ENCODE measurements at regions not wholly inside any gene's neighbourhood (a gene's known extent, or its start where the extent isn't known, plus 50 kb on each side); places are given as distances from the start of the nearest gene placed in this dataset.

- TF ChIP-seq CTCF (tag by site-specific recombination; IDR thresholded peaks at IDR 0.05) (no peak), KLF1 (tag by site-specific recombination; IDR thresholded peaks at IDR 0.05) (no peak), ZNF138 (tag by site-specific recombination; IDR thresholded peaks at IDR 0.05; ENCODE audit: borderline replicate concordance) (no peak), REST (tag by site-specific recombination; IDR thresholded peaks at IDR 0.05) (no peak), ZFP3 (tag by site-specific recombination; IDR thresholded peaks at IDR 0.05; ENCODE audit: low read depth) (no peak), REPIN1 (tag by site-specific recombination; IDR thresholded peaks at IDR 0.05; ENCODE audit: low read depth) (no peak)
These were observed 147.9 kb downstream of the HAO1 start for GRCh38 chr20:7792150-7792869.
